GM21526 (cell line): ENCODE measurements at regions not wholly inside any gene's neighbourhood (a gene's known extent, or its start where the extent isn't known, plus 50 kb on each side); places are given as distances from the start of the nearest gene placed in this dataset.
"Not testable (repeated sequence)": the region's sequence is repeated elsewhere in the genome, so short reads cannot be mapped to it uniquely, and the experiment has no call there.

Experiments
- ATAC-seq: cut with Tn5 transposase; IDR thresholded peaks from one replicate; pipeline ENCODE4 v1.9.1; 2021; ENCODE audit warnings: moderate library complexity; ENCODE audit not compliant: unreplicated experiment, low FRiP score

DNA sequence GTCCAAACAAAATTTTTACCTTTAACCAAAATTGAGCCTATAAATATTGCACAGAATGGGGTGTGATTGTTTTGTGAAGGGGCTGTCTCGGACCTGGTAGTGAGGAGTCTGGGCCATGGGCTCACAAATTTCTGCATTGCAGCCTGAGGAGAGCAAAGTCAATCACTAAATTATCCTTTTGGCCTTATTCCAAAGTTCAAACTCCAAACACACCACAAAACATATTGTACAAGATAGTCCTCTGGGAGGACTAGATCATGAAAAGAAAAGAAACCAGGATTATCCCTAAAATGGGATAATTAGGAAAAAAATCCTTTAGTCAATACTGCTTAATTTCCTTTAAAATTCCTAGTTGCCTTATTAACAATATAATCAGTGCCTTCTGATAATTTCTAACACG is 115.5 kb downstream of the BUB3 start:
- no peak for ATAC-seq

DNA sequence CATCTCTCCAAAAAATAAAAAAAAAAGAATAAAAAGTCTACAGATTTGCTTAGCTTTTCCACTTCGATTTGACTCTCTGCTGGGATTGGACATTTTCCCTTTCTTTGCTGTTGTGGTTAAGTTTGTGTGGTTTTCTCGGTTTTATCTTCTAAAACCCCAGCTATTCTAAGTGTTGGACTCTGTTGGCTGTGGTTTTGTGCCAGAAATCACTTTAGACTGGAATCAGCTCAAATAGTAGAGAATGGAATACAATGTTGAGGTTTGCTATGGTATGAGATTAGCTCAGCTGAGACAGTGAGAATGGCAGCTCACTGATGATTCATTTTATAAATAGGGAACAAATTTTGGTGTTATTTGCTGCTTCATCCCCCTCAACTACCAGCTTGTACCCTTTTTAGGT is 116.0 kb downstream of the BUB3 start:
- no peak for ATAC-seq

DNA sequence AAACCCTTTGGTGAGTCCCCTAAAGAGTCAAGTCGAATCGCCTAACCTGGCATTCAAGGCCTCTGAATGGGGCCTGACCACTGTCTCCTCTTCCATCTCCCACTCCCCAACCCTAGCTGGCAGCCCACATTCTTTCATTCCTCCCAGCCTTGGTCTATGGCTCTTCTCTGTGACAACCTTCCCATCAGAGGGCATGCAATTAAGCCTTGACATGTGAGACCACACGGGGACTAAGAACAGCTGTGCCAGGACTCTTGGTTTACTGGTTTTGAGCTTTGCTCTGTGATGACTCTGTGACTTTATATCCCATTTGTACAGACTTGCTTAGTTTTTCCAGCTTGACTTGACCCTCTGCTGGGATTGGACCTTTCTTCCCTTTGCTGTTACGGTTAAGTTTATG is 116.6 kb downstream of the BUB3 start:
- no peak for ATAC-seq

DNA sequence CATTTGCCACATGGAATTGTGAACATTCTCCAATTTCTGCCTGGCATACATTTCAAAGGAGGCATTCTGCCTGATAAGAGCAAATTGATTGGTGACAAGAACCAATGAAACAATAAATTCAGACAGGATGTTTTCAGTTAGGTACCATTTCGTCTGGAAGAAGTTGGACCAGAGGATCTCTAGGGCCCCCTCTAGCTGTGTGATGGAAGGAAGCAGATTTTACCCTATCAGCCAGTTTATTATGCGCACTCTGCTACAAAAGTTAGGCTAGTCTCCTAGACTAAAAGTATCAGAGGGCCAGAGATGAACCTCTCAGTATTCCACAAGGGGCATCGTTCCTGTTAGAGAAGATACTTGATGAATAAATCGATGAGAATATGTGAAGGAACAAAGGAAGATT is 118.0 kb downstream of the BUB3 start:
- no peak for ATAC-seq

DNA sequence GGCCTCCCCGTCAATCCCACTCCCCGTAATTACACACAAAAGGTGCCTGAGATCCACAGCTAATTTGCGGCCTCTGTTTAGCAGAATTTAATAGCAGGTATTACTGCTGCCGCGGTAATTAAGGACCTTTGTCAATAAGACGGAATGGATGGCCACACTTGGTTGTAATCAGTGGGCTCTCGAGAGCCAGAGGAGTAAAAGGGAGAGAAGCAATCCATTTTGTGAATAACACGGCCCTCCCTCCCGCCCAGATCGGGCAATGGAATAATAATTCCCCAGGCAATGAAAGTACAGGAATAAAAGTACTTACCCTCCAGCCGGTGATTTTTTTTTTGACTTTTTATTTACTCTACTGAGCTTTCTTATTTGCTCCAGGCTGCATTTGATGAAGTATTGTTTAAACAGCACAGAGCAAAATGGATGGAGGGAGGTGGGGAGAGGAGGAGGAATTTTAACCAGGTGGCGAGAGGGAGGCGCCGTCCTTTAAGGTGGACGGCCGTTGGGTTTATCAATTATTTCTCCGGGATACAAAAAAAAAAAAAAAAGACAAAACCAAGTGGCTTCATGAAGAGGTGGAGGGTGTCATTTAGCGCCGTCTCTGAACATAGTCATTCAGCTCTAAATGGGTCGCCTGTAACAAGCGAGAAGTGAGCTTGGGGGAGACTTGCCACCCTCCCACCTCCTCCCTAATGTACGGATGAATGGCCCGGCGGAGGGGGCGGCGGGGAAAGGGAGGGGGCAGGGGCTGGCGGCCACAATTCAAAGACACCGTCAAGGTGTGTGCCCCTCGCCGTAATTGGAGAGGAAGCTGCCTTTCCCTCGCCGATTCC is 120.3 kb downstream of the BUB3 start:
- no peak for ATAC-seq

DNA sequence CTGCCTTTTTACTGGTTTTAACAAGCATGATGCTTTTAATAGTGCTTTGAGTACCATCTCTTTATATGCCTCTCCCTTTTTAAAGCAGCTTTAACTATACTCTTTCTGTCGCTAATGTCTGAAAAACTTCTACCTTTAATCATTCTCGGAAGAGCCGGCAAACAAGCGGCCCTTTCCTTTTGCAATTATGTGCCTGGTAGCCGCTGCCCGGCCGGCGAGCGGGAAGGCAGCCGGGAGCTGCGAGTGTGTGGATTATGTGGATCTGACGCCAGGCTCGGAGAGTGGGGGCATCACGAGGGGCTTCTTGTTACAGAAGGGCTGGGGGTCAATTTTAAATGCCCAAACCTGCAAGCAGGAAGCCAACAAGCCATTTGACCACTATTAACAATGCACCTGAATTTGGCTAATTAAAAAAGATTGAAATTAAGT is 120.9 kb downstream of the BUB3 start:
- no peak for ATAC-seq

DNA sequence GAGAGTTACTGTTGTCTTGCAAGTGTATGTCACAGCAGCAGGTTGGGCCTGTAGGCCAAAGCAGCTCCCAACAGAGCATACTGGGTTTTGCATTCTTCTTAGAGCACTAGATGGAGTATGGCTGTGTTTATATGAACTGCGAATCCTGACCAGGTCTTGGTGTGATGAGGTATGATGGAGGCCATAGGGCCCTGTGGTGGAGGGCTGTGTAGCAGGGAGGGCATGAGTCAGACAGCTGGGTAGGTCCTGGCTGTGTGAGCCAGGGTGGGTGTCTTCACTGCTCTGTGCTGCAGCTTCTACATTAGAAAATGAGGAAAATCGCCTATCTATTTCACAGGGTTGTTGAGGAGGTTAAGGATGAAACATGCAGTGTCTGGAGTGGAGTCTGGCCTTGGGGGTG is 124.2 kb downstream of the BUB3 start:
- no peak for ATAC-seq

DNA sequence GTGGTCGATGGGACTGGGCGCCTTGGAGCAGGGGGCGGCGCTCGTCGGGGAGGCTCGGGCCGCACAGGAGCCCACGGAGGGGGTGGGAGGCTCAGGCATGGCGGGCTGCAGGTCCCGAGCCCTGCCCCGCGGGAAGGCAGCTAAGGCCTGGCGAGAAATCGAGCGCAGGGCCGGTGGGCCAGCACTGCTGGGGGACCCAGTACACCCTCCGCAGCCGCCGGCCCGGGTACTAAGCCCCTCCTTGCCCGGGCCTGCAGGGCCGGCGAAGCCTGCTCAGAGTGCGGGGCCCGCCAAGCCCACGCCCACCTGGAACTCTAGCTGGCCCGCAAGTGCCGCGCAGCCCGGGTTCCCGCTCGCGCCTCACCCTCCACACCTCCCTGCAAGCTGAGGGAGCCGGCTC is 129.2 kb downstream of the BUB3 start:
- ATAC-seq, result not testable (repeated sequence)

DNA sequence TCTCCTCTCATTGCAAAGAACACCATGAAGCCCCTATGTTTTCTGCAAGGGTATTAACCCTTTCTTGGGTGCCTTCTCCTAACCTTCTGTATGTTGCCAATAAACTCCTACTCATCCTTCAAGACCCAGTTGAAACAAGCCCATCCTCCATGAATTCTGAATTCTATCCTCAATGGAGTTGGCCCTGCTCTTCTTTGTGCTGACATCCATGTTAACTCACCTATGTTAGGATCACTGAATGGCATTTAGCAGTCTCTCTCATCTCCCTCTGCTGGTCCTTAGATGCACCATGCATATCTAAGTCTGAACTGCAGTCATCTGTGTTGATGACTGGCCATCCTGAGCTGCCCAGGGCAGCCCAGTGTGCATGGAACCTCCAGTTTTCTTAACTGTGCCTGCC is 129.8 kb downstream of the BUB3 start:
- ATAC-seq, result no peak

DNA sequence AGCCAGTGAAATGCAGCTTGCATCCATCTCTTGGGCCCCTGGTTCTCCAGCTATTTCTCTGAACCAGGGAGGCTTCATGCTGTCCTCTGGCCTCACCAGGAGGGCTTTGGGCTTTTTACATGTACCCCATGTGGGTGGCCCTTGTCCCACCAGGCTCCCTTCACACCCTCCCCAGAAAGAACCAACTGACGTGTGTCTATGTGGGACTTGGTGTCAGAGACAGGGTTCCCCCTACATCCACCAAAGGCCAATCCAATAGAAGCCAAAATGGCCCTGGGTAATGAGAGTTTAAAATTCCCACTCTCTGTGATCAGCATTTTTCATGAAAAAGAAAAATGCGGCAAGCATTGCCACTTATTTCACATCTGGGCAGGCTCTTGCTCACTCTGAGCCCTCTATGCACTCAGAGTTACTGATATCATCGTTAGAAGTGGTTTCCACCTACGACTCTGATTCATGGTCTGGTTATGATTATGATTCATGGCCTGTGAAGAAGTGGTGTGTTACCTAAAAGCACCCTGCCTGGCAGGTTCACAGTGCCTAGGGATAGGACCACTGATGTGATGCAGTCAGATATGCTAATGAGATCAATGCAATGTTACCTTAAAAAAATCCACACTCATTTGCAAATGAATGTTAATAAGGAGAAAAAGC is 133.5 kb downstream of the BUB3 start:
- ATAC-seq, result no peak

DNA sequence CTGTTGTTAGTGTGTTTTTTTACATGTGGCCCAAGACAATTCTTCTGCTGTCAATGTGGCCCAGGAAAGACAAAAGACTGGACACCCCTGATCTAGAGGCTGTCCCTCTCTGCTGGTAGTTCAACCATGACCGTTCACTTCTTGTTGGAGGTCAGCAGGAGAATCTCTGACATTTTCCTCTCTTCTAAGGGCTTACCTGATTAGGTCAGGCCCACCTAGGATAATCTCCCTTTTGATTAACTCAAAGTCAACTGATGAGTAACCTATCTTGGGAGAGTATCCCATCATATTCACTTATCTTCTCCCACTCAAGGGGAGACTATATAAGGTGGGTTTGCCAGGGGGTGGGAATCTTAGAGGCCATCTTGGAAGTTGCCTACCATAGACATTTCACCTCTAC is 135.2 kb downstream of the BUB3 start:
- ATAC-seq, result no peak

DNA sequence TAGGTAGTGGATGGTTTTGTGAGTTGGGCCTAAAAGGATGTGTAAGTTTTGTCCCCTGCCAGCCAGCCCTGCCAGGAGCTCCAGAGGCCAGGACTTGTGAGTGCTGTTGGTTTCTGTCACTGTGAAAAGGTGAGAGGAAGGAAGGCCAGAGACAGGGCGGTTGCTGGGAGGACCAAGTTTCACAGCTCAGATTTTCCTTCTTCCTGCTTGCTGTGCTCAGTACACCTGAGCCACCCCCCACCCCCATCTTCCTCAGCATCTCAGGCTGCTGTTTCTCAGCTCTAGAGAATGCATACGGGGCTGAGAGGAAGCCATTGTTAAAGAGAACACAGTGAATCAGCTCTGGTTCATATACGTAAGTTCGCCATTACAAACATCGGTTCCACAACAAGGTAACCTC is 139.9 kb downstream of the BUB3 start:
- ATAC-seq, result no peak

DNA sequence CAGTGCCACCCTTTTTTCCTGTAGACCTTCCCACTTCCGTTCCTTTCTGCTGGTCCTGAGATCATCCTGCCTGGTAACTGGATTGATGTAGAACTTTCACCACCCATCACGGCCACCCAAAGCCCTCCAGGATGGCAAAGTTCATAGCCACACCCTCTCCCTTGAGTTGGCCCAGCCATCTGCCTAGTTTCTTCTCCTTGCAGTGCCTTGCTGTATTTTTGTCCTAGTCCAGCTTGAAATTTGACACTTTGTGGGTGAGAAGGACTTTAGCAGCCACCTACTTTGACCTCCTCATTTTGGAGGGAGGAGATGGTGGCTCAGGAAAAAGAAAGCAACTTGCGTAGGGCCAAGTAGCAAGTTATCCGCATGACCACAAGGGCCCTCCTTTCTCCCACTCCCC is 140.7 kb downstream of the BUB3 start:
- ATAC-seq, result no peak

DNA sequence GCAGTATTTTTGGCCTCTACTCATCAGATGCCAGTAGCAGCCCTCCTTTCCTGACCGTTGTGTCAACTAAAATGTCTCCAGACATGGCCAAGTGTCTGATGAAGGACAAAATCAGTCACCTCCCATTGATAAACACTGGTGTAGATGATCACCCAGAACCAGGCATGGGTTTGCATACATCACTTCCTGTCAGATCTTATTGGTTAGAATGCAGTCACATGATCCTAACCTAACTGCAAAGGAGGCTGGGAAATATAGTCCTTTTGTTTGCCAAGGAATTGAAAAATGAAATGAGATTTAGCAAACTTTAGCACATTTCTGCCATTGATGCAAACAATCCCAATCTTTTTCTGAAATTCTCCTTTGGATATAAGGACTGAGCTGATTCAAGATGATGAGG is 141.4 kb downstream of the BUB3 start:
- no peak for ATAC-seq

DNA sequence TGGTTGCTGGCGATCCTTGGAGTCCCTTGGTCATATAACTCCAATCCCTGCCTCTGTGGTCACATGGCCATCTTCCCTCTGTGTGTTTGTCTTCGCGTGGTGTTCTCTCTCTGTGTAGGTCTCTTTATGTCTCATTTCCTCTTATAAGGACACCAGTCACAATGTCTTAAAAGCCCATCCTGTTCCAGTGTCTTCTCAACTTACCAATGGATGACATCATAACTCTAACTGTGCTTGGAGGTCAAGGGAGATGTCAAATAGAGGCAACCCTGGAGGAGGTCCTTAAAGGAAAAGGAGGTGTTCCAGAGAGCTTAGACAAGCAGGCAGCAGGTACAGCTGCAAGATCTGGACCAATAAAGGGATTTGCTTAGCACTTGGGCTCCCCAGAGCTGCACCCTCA is 143.0 kb downstream of the BUB3 start:
- no peak for ATAC-seq

DNA sequence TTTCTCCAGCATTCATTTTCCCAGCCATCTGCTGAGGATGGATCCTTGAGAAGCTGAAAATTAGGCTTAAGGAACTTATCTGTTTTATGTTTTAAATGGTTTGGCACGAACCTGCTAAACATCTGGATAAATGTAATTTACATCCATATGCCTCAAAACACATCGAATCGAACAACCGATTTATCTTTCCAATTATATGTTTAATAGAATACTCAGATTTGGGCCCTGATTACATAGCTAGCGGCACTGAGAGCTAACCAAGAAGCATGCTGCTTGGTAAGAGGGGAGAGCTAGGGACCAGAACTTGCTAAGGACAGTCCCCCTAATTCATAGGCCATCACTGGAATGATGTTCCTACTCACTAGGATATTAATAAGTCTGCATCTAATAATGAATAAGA is 144.4 kb downstream of the BUB3 start:
- ATAC-seq, result no peak

DNA sequence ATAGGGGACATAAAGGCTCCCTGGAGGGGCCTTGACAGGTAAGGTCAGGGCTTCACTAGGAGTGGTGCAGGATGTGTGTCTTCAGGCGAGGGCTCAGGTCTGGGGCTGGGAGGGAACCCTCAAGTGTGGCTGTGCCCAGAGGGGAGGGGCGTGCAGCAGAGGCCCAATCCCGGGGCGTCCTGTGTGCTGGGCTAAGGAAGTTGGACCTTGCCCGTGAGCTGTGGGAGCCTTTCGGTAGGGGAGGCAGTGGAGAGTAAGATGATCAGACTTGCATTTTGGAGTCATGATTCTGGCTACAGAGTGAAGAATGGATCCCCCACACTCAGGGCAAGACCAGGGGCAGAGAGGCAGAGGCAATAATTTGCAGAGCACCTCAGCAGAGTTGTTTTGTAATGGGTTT is 145.4 kb downstream of the BUB3 start:
- no peak for ATAC-seq

DNA sequence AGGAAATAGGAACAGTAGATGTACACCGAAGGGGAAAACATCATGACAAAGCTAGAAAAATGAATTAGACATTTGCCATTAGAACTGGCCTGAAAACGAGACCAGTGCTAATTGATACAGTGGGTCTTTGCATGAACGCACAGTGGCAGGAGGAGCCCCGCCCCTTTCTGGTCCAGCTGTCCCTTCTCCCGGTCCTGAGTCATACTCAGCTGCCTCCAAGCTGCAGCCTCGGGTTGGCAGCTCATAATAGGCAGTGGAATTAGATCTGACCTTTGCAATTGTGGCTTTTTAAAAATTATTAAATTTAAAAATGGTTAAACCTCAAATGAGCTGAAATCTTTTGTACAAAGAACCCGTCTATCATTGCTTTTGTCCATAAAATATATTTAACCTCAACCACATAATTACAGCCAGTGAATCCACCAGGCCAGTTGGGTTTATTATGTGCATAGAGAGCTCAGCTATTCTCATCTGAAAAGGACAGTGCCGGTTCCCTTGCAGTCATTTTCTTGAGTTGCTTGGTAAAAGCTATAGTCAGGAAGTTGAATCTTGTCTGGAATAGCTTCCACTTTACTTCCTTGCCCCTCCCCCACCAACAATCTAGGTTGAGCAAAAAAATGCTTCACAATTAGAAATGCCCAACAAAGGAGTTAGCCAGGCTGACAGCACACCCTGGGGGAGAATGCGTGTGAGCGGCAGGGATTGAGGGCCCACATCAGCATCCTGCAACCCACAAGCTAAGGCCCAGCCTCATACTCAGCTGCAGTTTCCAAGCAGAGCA is 147.1 kb downstream of the BUB3 start:
- ATAC-seq, result no peak

DNA sequence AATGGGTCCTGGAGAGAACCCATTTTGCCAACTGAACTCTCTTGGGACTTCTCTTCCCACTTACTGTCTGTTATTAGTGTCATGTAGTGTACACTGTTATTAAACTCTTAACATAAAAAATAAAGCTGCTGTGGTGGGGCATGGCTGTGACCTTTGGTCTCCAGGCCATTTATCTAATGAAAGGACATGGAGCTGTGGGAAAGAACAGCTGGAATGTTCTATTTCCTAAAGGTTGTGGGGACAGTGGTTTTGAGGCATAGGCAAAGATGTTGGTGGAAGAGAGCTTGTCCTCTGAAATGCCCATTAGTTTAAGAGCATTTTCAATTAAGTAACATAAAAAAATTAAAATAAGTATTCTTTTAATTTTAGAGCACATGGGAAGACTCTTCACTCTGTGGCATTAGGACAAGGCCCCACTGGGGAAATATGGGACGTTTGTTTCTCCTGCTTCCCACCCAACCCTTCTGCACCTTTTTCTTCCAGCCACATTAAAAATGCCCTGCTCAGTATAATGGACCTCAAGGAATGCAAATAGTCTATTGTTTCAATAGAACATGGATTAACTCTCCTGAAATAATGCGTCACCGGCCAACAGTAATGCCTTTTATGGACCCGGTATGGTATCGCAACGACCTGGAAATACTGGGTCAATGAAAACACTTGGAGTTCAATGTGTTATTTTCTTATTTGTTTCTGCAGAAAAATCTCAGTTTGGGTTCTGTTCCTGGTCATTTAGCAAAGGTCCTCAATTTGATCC is 149.6 kb downstream of the BUB3 start:
- no peak for ATAC-seq

DNA sequence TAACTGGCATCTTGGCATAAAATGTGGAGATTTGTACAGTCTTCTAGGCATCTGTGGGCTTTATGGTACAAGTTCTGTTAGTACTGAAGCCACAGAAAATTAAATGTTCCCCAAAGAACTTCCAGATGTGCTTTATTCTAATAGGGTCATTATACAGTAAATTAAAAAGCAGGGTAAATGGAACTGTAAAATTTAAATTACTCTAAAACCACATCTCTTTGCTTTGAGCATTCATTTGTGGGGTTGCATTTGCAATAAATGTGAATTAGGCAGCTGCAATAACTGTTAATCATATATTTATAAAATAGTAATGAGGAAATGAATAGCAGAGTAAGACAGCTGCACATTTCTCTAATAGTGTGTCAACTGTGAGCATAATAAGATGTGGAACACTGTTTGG is 151.5 kb downstream of the BUB3 start:
- ATAC-seq, result no peak

DNA sequence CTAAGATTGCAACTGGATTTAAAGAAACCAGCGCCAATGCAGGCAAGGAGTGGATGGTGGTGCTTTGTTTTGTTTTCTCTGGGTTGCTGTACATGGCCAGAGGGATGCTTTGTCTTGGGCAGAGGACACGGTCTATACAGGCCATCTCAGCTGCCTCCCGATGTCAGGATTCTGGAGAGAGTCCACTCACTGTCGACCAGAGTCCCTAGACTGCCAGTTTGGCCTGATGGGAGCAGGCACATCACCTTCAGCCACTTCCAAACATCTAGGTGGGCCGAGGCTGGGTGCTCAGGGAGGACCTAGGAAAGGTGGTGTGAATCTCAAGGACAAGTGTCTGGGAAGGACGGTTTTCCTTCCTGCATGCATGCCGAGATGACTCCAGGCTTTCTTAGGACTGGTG is 152.1 kb downstream of the BUB3 start:
- ATAC-seq, result no peak
